Gastroesophageal sphincter (tissue), 3 donors: ENCODE measurements at regions not wholly inside any gene's neighbourhood (a gene's known extent, or its start where the extent isn't known, plus 50 kb on each side); places are given as distances from the start of the nearest gene placed in this dataset.

Experiments used
- CTCF ChIP-seq, 4 experiments: fragments of 200-600 bp in 2 of 4; fragments of 450-650 bp in 2 of 4; sonication (generic) in 1 of 4; IDR thresholded peaks; one replicate each; pipeline ENCODE4 v1.5.1; 2017 to 2019; ENCODE audit warnings: antibody characterized with exemption in 4 of 4, mild to moderate bottlenecking in 2 of 4, moderate library complexity in 2 of 4
- POLR2A ChIP-seq, 2 donors: fragments of 450-650 bp; IDR thresholded peaks; one replicate each; pipeline ENCODE4 v1.6.1; 2017; ENCODE audit warnings: antibody characterized with exemption in 2 of 2, mild to moderate bottlenecking in 2 of 2, moderate library complexity in 1 of 2
- POLR2AphosphoS5 ChIP-seq: sonication (generic); formaldehyde crosslinking; IDR thresholded peaks from one replicate; pipeline ENCODE4 v1.6.1; 2017; ENCODE audit warnings: antibody characterized with exemption

- TF ChIP-seq CTCF (IDR thresholded peaks at IDR 0.05): no peak
- no peak for TF ChIP-seq POLR2A (IDR thresholded peaks at IDR 0.05)
- TF ChIP-seq POLR2AphosphoS5: no peak
Observed at GRCh38 chr2:189274361-189274760, 94.8 kb upstream of the COL5A2 start.
